Activated CD8-positive, alpha-beta T cell treated with anti-CD3 and anti-CD28 coated beads for 36 hours (primary cell): ENCODE measurements at regions not wholly inside any gene's neighbourhood (a gene's known extent, or its start where the extent isn't known, plus 50 kb on each side); places are given as distances from the start of the nearest gene placed in this dataset.

Experiments
- ATAC-seq: fragments of 200-7000 bp; cut with Tn5 transposase; one replicate; pipeline ENCODE4 v1.10.0; 2021; ENCODE audit warnings: mild to moderate bottlenecking, moderate library complexity
- CTCF ChIA-PET: fragments of 350-600 bp; sonication (Branson Sonifier 250); formaldehyde crosslinking; loops from one replicate; lab custom pipeline; 2021; ENCODE audit warnings: antibody characterized with exemption; lab: Charles Lee
- POLR2A ChIA-PET: fragments of 350-600 bp; sonication (Branson Sonifier 250); formaldehyde crosslinking; loops from one replicate; lab custom pipeline; 2021; ENCODE audit warnings: antibody characterized with exemption; lab: Charles Lee
- DNase-seq: peaks from one replicate; pipeline ENCODE4 v3.0.0-alpha.2; 2020
- H3K27ac Mint-ChIP-seq: one replicate; pipeline ENCODE4 v1.8.0; 2021; ENCODE audit warnings: mild to moderate bottlenecking, mixed read lengths
- H3K27me3 Mint-ChIP-seq: one replicate; pipeline ENCODE4 v1.8.0; 2021; ENCODE audit warnings: mixed read lengths
- H3K36me3 Mint-ChIP-seq: one replicate; pipeline ENCODE4 v1.8.0; 2021; ENCODE audit warnings: low read depth, mixed read lengths
- H3K4me1 Mint-ChIP-seq: one replicate; pipeline ENCODE4 v1.8.0; 2021; ENCODE audit warnings: low read depth, mixed read lengths
- H3K4me3 Mint-ChIP-seq: one replicate; pipeline ENCODE4 v1.8.0; 2021; ENCODE audit warnings: mild to moderate bottlenecking, moderate library complexity, mixed read lengths
- H3K9me3 Mint-ChIP-seq: one replicate; pipeline ENCODE4 v1.8.0; 2021; ENCODE audit warnings: mixed read lengths
- intact Hi-C: fragments of 100-400 bp; cut with micrococcal nuclease; formaldehyde crosslinking; loops from one replicate; pipeline ENCODE4 v1.10.0; 2022
- TF ChIP-seq, protein P1 (sequence below): fragments of 200-600 bp; IDR thresholded peaks from one replicate; pipeline ENCODE4 v1.8.0; 2022; ENCODE audit warnings: antibody characterized with exemption, mild to moderate bottlenecking

DNA sequence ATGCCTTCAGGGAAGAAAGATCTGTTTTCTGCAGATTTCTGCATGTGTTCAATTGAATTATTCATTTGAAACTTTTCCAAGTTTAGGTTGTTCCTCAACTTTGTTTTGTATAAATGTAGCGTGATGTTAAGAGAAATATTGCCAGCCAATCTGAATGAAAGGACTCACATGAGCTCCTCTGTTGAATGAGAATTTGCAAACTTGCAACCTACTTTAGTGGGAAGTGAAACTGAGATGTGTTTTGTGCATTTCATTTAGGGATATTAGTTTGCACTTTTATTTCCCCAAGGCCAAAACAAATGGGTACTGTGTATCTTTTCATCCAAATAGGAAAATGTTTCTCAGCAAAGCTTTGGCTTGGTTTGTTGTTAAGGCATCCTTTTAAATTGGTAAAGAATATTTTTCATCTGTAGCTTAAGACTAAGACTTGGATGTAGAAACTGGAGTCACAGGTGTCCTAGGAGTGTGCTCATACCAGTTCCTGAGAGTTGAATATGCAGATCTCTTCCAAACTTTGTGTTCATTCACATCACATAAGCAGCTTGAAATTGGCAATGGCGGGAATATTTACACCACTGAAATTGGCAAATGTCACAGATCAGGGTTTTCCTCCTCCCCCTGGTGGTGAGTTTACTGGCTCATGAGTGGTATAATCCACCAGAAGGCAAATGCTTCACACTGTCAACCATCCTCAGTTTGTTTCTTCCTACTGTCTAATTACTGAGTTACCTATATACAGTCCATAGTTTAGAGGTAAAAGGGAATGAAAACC is 193.6 kb upstream of the BANK1 start:
- CTCF ChIA-PET, result interaction anchor here (0.6 to 1.7 kb wide), 9 partner anchors 12 to 428 kb away, joined by 3 to 12 read pairs (median 4); no protein-coding TSS in a partner anchor
- intact Hi-C loops, result loop anchor here (2.0 kb wide), 1 partner anchor 428 kb away; no protein-coding TSS in a partner anchor
- POLR2A ChIA-PET, result no interaction called here
- H3K9me3 Mint-ChIP-seq, result no peaks in the 10 kb centered on the region
- H3K36me3 Mint-ChIP-seq, result no peaks in the 10 kb centered on the region
- H3K4me1 Mint-ChIP-seq, result peaks cover 2% of the 10 kb centered on the region
- H3K27me3 Mint-ChIP-seq, result peaks cover 1% of the 10 kb centered on the region
- ATAC-seq (peak; percentile 34), DNase-seq (peak; percentile 32)
- no peak overlapping the region for H3K27ac Mint-ChIP-seq
- no peak overlapping the region for H3K4me3 Mint-ChIP-seq
- TF ChIP-seq, protein P1, sequence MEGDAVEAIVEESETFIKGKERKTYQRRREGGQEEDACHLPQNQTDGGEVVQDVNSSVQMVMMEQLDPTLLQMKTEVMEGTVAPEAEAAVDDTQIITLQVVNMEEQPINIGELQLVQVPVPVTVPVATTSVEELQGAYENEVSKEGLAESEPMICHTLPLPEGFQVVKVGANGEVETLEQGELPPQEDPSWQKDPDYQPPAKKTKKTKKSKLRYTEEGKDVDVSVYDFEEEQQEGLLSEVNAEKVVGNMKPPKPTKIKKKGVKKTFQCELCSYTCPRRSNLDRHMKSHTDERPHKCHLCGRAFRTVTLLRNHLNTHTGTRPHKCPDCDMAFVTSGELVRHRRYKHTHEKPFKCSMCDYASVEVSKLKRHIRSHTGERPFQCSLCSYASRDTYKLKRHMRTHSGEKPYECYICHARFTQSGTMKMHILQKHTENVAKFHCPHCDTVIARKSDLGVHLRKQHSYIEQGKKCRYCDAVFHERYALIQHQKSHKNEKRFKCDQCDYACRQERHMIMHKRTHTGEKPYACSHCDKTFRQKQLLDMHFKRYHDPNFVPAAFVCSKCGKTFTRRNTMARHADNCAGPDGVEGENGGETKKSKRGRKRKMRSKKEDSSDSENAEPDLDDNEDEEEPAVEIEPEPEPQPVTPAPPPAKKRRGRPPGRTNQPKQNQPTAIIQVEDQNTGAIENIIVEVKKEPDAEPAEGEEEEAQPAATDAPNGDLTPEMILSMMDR, result peak; percentile 51

DNA sequence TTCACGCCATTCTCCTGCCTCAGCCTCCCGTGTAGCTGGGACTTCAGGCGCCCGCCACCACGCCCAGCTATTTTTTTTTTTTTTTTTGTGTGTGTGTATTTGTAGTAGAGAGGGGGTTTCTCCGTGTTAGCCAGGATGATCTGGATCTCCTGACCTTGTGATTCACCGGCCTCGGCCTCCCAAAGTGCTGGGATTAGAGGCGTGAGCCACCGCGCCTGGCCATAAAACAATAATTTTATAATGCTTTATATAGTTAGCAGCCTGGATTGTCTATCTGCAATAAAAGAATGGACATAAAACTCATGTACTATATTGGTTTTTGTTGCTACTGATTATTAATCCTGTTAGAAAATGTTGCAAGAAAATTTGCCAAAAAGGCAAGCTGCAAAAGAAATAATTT is 195.9 kb upstream of the BANK1 start:
- Mint-ChIP-seq H3K27ac (no peak overlapping the region), H3K9me3 (no peaks in the 10 kb centered on the region), H3K4me3 (no peak overlapping the region), H3K36me3 (no peaks in the 10 kb centered on the region), H3K27me3 (peaks cover 1% of the 10 kb centered on the region), H3K4me1 (peaks cover 2% of the 10 kb centered on the region)
- TF ChIP-seq, protein P1, result no peak
- no peak for DNase-seq
- ChIA-PET CTCF (no interaction called here), POLR2A (no interaction called here)
- intact Hi-C loops, result no loop called here
- no peak for ATAC-seq

DNA sequence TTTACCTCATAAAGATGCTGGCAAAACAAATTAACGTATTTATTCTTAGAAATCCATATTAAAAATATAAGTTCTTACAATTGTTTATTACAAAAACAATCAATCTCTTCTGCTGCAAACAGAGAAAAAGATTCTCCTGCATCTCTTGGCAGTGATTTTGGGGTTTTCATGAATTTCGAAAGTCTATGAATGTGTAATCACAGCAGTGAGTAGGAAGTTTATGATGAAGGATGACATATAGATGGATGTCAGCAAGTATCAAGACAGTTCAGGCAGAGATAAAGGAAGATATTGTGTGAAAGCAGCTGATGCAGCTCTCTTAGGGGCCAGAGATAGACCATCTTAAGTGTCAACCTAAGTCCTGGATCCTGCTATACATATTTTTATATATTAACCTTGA is 196.9 kb upstream of the BANK1 start:
- H3K9me3 Mint-ChIP-seq, result no peaks in the 10 kb centered on the region
- intact Hi-C loops, result no loop called here
- H3K27ac Mint-ChIP-seq, result no peak overlapping the region
- TF ChIP-seq, protein P1, result no peak
- H3K4me3 Mint-ChIP-seq, result no peak overlapping the region
- H3K4me1 Mint-ChIP-seq, result peaks cover 2% of the 10 kb centered on the region
- CTCF ChIA-PET, result no interaction called here
- no peaks in the 10 kb centered on the region for H3K36me3 Mint-ChIP-seq
- POLR2A ChIA-PET, result no interaction called here
- ATAC-seq (no peak), DNase-seq (no peak)
- H3K27me3 Mint-ChIP-seq, result peaks cover 1% of the 10 kb centered on the region

DNA sequence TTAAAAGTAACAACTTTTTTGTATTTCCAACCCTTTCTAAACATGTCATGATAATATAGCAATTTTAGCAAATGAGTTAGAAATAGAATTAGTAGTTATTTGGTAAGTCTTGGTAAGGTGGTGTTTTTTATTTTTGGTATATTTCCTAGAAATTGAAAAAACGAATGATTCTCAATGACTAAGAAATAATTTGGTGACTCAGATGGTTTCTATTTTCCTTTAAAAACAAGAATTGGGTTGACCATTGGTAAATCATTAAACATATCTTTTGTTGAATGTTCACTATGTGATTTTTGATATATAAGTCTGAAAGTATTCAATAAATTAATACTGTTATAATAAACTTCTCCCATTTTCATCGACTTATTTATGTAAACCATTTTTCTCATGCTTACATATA is 206.2 kb upstream of the BANK1 start:
- CTCF ChIA-PET, result interaction anchor here (1.0 kb wide), 1 partner anchor 14 kb away, joined by 3 read pairs; no protein-coding TSS in a partner anchor
- POLR2A ChIA-PET, result no interaction called here
- Mint-ChIP-seq H3K27ac (no peak overlapping the region), H3K27me3 (peaks cover 1% of the 10 kb centered on the region), H3K9me3 (peaks cover 10% of the 10 kb centered on the region), H3K36me3 (no peaks in the 10 kb centered on the region), H3K4me1 (no peaks in the 10 kb centered on the region), H3K4me3 (no peak overlapping the region)
- TF ChIP-seq, protein P1, result no peak
- DNase-seq, result no peak
- intact Hi-C loops, result no loop called here
- no peak for ATAC-seq

DNA sequence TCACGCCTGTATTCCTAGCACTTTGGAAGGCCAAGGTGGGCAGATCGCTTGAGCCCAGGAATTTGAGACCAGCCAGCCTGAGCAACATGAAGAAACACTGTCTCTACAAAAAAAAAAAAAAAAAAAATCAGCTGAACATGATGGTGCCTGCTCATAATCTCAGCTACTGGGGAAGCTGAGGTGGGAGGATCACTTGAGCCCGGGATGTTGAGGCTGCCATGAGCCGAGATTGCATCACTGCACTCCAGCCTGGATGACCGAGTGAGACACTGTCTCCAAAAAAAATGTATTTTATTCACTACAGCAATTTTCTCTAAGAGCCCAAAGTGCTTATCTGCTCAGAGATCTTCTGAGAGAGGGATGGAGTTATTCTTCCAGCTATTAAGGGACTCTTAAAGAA is 215.8 kb upstream of the PPP3CA start:
- peaks cover 12% of the 10 kb centered on the region for H3K9me3 Mint-ChIP-seq
- intact Hi-C loops, result no loop called here
- peaks cover 16% of the 10 kb centered on the region for H3K27me3 Mint-ChIP-seq
- TF ChIP-seq, protein P1, result no peak
- no peak for ATAC-seq
- no peak overlapping the region for H3K4me3 Mint-ChIP-seq
- H3K27ac Mint-ChIP-seq, result no peak overlapping the region
- H3K36me3 Mint-ChIP-seq, result no peaks in the 10 kb centered on the region
- no peaks in the 10 kb centered on the region for H3K4me1 Mint-ChIP-seq
- CTCF ChIA-PET, result no interaction called here
- POLR2A ChIA-PET, result no interaction called here
- DNase-seq, result no peak
